ENCODE measurements at regions not wholly inside any gene's neighbourhood (a gene's known extent, or its start where the extent isn't known, plus 50 kb on each side); places are given as distances from the start of the nearest gene placed in this dataset.

DNA sequence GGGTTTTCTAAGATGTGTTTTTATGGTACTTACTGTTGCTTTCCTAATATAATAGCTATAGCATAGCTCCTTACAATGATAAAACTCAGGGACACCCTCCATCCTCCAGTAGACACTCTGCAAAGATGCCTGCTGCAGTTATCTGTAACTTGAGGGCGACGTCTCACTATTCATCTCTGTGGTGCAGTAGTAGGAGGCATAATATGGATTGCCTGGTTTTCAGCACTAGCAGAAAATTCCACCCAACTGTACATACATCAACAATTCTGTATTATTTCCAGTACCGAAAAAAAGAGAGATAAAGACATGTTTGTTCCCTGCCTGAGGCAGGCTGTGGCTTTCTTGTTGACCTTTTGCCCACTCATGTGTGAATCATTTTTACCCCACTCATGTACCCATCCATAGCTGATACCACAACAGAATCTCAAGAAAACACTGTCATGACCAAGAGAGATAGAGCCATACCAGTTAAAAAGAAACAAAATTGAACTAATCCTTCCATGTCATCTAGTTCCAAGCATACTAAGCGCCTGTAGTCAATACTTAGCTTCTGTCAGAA is 220.1 kb downstream of the RAB28 start:
- TF ChIP-seq, protein P1, sequence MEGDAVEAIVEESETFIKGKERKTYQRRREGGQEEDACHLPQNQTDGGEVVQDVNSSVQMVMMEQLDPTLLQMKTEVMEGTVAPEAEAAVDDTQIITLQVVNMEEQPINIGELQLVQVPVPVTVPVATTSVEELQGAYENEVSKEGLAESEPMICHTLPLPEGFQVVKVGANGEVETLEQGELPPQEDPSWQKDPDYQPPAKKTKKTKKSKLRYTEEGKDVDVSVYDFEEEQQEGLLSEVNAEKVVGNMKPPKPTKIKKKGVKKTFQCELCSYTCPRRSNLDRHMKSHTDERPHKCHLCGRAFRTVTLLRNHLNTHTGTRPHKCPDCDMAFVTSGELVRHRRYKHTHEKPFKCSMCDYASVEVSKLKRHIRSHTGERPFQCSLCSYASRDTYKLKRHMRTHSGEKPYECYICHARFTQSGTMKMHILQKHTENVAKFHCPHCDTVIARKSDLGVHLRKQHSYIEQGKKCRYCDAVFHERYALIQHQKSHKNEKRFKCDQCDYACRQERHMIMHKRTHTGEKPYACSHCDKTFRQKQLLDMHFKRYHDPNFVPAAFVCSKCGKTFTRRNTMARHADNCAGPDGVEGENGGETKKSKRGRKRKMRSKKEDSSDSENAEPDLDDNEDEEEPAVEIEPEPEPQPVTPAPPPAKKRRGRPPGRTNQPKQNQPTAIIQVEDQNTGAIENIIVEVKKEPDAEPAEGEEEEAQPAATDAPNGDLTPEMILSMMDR (IDR thresholded peaks at IDR 0.05): no peak
- no peak for TF ChIP-seq POLR2A (IDR thresholded peaks at IDR 0.05)
- no peak for TF ChIP-seq EP300 (IDR thresholded peaks at IDR 0.05)

Measured in tibial nerve (tissue), 4 donors.